Gastroesophageal sphincter (tissue), 4 donors: ENCODE measurements at regions not wholly inside any gene's neighbourhood (a gene's known extent, or its start where the extent isn't known, plus 50 kb on each side); places are given as distances from the start of the nearest gene placed in this dataset.
A peak's percentile ranks its signal among the peaks of the same experiment; 100 is the strongest.

Source experiments
- ATAC-seq: fragments of 150-250 bp; one replicate; pipeline ENCODE4 v1.9.1; 2016; ENCODE audit warnings: mild to moderate bottlenecking, moderate library complexity
- H3K27ac ChIP-seq, 4 donors: fragments of 200-600 bp; sonication (generic) in 3 of 4; 1 replicate in 3 of 4; 2 replicates in 1 of 4; pipeline ENCODE4 v1.5.1; 2016 to 2019
- H3K27me3 ChIP-seq: fragments of 200-600 bp; sonication (generic); one replicate; pipeline ENCODE4 v1.5.1; 2019
- H3K36me3 ChIP-seq, 2 donors: fragments of 200-600 bp; sonication (generic); one replicate each; pipeline ENCODE4 v1.5.1; 2019; ENCODE audit warnings: control low read depth in 1 of 2
- H3K4me1 ChIP-seq, 3 donors: fragments of 200-600 bp; sonication (generic); 1 replicate in 2 of 3; 2 replicates in 1 of 3; pipeline ENCODE4 v1.5.1; 2016 to 2019; ENCODE audit warnings: control low read depth in 2 of 3
- H3K4me3 ChIP-seq, 2 donors: fragments of 200-600 bp; sonication (generic); one replicate each; pipeline ENCODE4 v1.5.1; 2019; ENCODE audit warnings: mild to moderate bottlenecking in 1 of 2, moderate library complexity in 1 of 2
- H3K9me3 ChIP-seq, 3 donors: fragments of 200-600 bp; sonication (generic); one replicate each; pipeline ENCODE4 v1.5.1; 2017 to 2019; ENCODE audit warnings: control low read depth in 2 of 3
- CTCF ChIP-seq, 4 experiments: fragments of 200-600 bp in 2 of 4; fragments of 450-650 bp in 2 of 4; sonication (generic) in 1 of 4; IDR thresholded peaks; one replicate each; pipeline ENCODE4 v1.5.1; 2017 to 2019; ENCODE audit warnings: antibody characterized with exemption in 4 of 4, mild to moderate bottlenecking in 2 of 4, moderate library complexity in 2 of 4
- EP300 ChIP-seq: sonication (generic); formaldehyde crosslinking; IDR thresholded peaks from one replicate; pipeline ENCODE4 v1.6.1; 2017; ENCODE audit warnings: antibody characterized with exemption, mild to moderate bottlenecking
- POLR2A ChIP-seq, 2 donors: fragments of 450-650 bp; IDR thresholded peaks; one replicate each; pipeline ENCODE4 v1.6.1; 2017; ENCODE audit warnings: antibody characterized with exemption in 2 of 2, mild to moderate bottlenecking in 2 of 2, moderate library complexity in 1 of 2
- POLR2AphosphoS5 ChIP-seq: sonication (generic); formaldehyde crosslinking; IDR thresholded peaks from one replicate; pipeline ENCODE4 v1.6.1; 2017; ENCODE audit warnings: antibody characterized with exemption
- WGBS, 2 donors: methylation state at CpG; one replicate each; pipeline ENCODE4 v1.1.5; 2018; ENCODE audit warnings: low coverage in 1 of 2; 5-methylcytosine and 5-hydroxymethylcytosine counted together

GRCh38 chr9:107593224-107593870 lies 103.8 kb upstream of the KLF4 start:
- ATAC-seq: no peak
- H3K36me3 ChIP-seq: no peaks in the 10 kb centered on the region
- no peaks in the 10 kb centered on the region for H3K27me3 ChIP-seq
- H3K4me1 ChIP-seq: no peaks in the 10 kb centered on the region
- 55 to 69% methylated on average over 3 of the region's 3 CpGs for WGBS, 2 donors
- no peak overlapping the region for H3K27ac ChIP-seq
- no peak overlapping the region for H3K4me3 ChIP-seq
- no peaks in the 10 kb centered on the region for H3K9me3 ChIP-seq
- no peak for TF ChIP-seq CTCF (IDR thresholded peaks at IDR 0.05)
- TF ChIP-seq POLR2AphosphoS5: no peak
- no peak for TF ChIP-seq EP300
- TF ChIP-seq POLR2A (IDR thresholded peaks at IDR 0.05): no peak

GRCh38 chr9:107592424-107592823 lies 102.9 kb upstream of the KLF4 start:
- 94 to 96% methylated on average over 4 of the region's 7 CpGs for WGBS, 2 donors
- no peak overlapping the region for H3K4me3 ChIP-seq
- no peaks in the 10 kb centered on the region for H3K27me3 ChIP-seq
- no peak for TF ChIP-seq POLR2AphosphoS5
- TF ChIP-seq EP300: no peak
- TF ChIP-seq CTCF (IDR thresholded peaks at IDR 0.05): no peak
- no peak for TF ChIP-seq POLR2A (IDR thresholded peaks at IDR 0.05)
- H3K4me1 ChIP-seq: no peaks in the 10 kb centered on the region
- no peak overlapping the region for H3K27ac ChIP-seq
- no peaks in the 10 kb centered on the region for H3K9me3 ChIP-seq
- no peak for ATAC-seq
- no peaks in the 10 kb centered on the region for H3K36me3 ChIP-seq

GRCh38 chr9:107591781-107592180 lies 102.2 kb upstream of the KLF4 start:
- Histone ChIP-seq H3K27me3 (no peaks in the 10 kb centered on the region), H3K36me3 (no peaks in the 10 kb centered on the region), H3K27ac (no peak overlapping the region), H3K4me1 (no peaks in the 10 kb centered on the region), H3K9me3 (no peaks in the 10 kb centered on the region), H3K4me3 (no peak overlapping the region)
- no peak for ATAC-seq
- TF ChIP-seq EP300 (no peak), CTCF (IDR thresholded peaks at IDR 0.05) (no peak), POLR2AphosphoS5 (no peak), POLR2A (IDR thresholded peaks at IDR 0.05) (no peak)
- 78 to 83% methylated on average over 2 to 3 of the region's 3 CpGs for WGBS, 2 donors

GRCh38 chr9:107588393-107588792 lies 98.8 kb upstream of the KLF4 start:
- H3K36me3 ChIP-seq: no peaks in the 10 kb centered on the region
- H3K4me1 ChIP-seq: no peaks in the 10 kb centered on the region
- H3K27ac ChIP-seq: no peak overlapping the region
- TF ChIP-seq POLR2A (IDR thresholded peaks at IDR 0.05) (no peak), CTCF (IDR thresholded peaks at IDR 0.05) (no peak), EP300 (no peak), POLR2AphosphoS5 (no peak)
- H3K27me3 ChIP-seq: no peaks in the 10 kb centered on the region
- no peak overlapping the region for H3K4me3 ChIP-seq
- H3K9me3 ChIP-seq: no peaks in the 10 kb centered on the region
- no peak for ATAC-seq
- 97 to 98% methylated on average over 4 to 6 of the region's 6 CpGs for WGBS, 2 donors

- TF ChIP-seq EP300: no peak
- TF ChIP-seq POLR2AphosphoS5: peak; percentile 9
- peak; percentile 80 for ATAC-seq
- Histone ChIP-seq H3K4me1 (no peaks in the 10 kb centered on the region), H3K9me3 (no peaks in the 10 kb centered on the region), H3K36me3 (no peaks in the 10 kb centered on the region), H3K27ac (peak overlapping the region in 3 of 4 donors; percentile 62 to 64 (median 62)), H3K27me3 (no peaks in the 10 kb centered on the region), H3K4me3 (no peak overlapping the region)
- WGBS, 2 donors: 42 to 45% methylated on average over 4 to 8 of the region's 26 CpGs
These were observed 97.8 kb upstream of the KLF4 start for GRCh38 chr9:107587191-107587963.
